Psoas muscle (tissue), 7 donors: ENCODE measurements at regions not wholly inside any gene's neighbourhood (a gene's known extent, or its start where the extent isn't known, plus 50 kb on each side); places are given as distances from the start of the nearest gene placed in this dataset.

Experiments used
- ATAC-seq, 4 donors: fragments of 200-7000 bp; cut with Tn5 transposase; one replicate each; pipeline ENCODE4 v1.9.1; 2020; ENCODE audit warnings: moderate library complexity in 3 of 4, mild to moderate bottlenecking in 2 of 4
- DNase-seq, 2 donors: peaks; one replicate each; pipeline ENCODE4 v3.0.0-alpha.2; 2020
- H3K27ac ChIP-seq: fragments of 200-600 bp; one replicate; pipeline ENCODE4 v1.8.0; 2022
- H3K27me3 ChIP-seq, 3 donors: fragments of 200-600 bp in 1 of 3; one replicate each; pipeline versions ENCODE4 v1.6.1 to v1.8.0; 2013 to 2022; ENCODE audit warnings: low read length in 2 of 3, mild to moderate bottlenecking in 2 of 3, moderate library complexity in 1 of 3; ENCODE audit not compliant: insufficient read depth in 3 of 3
- H3K36me3 ChIP-seq, 2 donors: fragments of 200-600 bp in 1 of 2; one replicate each; pipeline versions ENCODE4 v1.6.1 to v1.8.0; 2013 to 2022; ENCODE audit warnings: low read depth in 1 of 2, mild to moderate bottlenecking in 1 of 2, moderate library complexity in 1 of 2; ENCODE audit not compliant: insufficient read depth in 1 of 2
- H3K4me1 ChIP-seq: fragments of 200-600 bp; one replicate; pipeline ENCODE4 v1.8.0; 2022
- H3K4me3 ChIP-seq: fragments of 200-600 bp; one replicate; pipeline ENCODE4 v1.8.0; 2022; ENCODE audit warnings: mild to moderate bottlenecking
- H3K9me3 ChIP-seq: fragments of 200-600 bp; one replicate; pipeline ENCODE4 v1.8.0; 2022
- CTCF ChIP-seq: fragments of 200-600 bp; IDR thresholded peaks from one replicate; pipeline ENCODE4 v1.8.0; 2022; ENCODE audit warnings: antibody characterized with exemption
- WGBS, 3 donors: extraction: QIAGEN DNeasy Blood & Tissue Kit; methylation state at CpG; one replicate each; pipeline versions ENCODE4 v1.1.6 to v1.1.7; 2013; 5-methylcytosine and 5-hydroxymethylcytosine counted together
- intact Hi-C, 2 donors: fragments of 100-400 bp; cut with DNase I; formaldehyde crosslinking; loops; one replicate each; pipeline versions ENCODE4 v1.11.0 to v1.14.2; 2022
- donor health status: healthy with polysubstance abuse.
- donor health status: DM: no; HTN: no; CAD: no; lungs with moderate emphysema.
- donor health status: Bipolar disorder and iron deficiency.
- donor health status: healthy.
- donor health status: DM: yes; HTN: yes; CAD: no.
- donor health status: DM: no; HTN: no; CAD: no.
- donor health status: DM: yes; HTN: yes; CAD: no.

- 78 to 85% (median 79%) methylated on average over 11 of the region's 11 CpGs for WGBS, 3 donors
- no peaks in the 10 kb centered on the region for H3K4me1 ChIP-seq
- H3K27ac ChIP-seq = no peak overlapping the region
- ATAC-seq (no peak), DNase-seq (no peak)
- no peaks in the 10 kb centered on the region for H3K27me3 ChIP-seq
- intact Hi-C loops = no loop called here
- H3K9me3 ChIP-seq = no peaks in the 10 kb centered on the region
- no peaks in the 10 kb centered on the region for H3K36me3 ChIP-seq
- no peak for TF ChIP-seq CTCF
- no peak overlapping the region for H3K4me3 ChIP-seq
These were observed 231.6 kb upstream of the IRS2 start for GRCh38 chr13:110018009-110018408.

GRCh38 chr13:110017379-110017778 is 231.0 kb upstream of the IRS2 start:
- intact Hi-C loops = no loop called here
- ATAC-seq (no peak), DNase-seq (no peak)
- Histone ChIP-seq H3K9me3 (no peaks in the 10 kb centered on the region), H3K4me1 (no peaks in the 10 kb centered on the region), H3K4me3 (no peak overlapping the region), H3K27me3 (no peaks in the 10 kb centered on the region), H3K36me3 (no peaks in the 10 kb centered on the region), H3K27ac (no peak overlapping the region)
- WGBS, 3 donors = 47 to 53% (median 49%) methylated on average over 7 of the region's 7 CpGs
- TF ChIP-seq CTCF = no peak

GRCh38 chr13:110015253-110015652 is 228.9 kb upstream of the IRS2 start:
- Histone ChIP-seq H3K36me3 (no peaks in the 10 kb centered on the region), H3K4me3 (no peak overlapping the region), H3K4me1 (no peaks in the 10 kb centered on the region), H3K9me3 (no peaks in the 10 kb centered on the region), H3K27me3 (no peaks in the 10 kb centered on the region), H3K27ac (no peak overlapping the region)
- ATAC-seq (peak in 1 of 4 donors; percentile 60), DNase-seq (no peak)
- no peak for TF ChIP-seq CTCF
- intact Hi-C loops = no loop called here
- WGBS, 3 donors = 60 to 70% (median 65%) methylated on average over 6 of the region's 6 CpGs

- no peaks in the 10 kb centered on the region for H3K4me1 ChIP-seq
- DNase-seq (no peak), ATAC-seq (peak in 2 of 4 donors; percentile 84 to 87)
- intact Hi-C loops = no loop called here
- no peaks in the 10 kb centered on the region for H3K27me3 ChIP-seq
- H3K4me3 ChIP-seq = no peak overlapping the region
- H3K27ac ChIP-seq = no peak overlapping the region
- H3K9me3 ChIP-seq = no peaks in the 10 kb centered on the region
- 56 to 67% (median 59%) methylated on average over 4 of the region's 4 CpGs for WGBS, 3 donors
- no peaks in the 10 kb centered on the region for H3K36me3 ChIP-seq
- no peak for TF ChIP-seq CTCF
These were observed 228.3 kb upstream of the IRS2 start for GRCh38 chr13:110014719-110015118.

GRCh38 chr13:110012102-110012739 is 225.8 kb upstream of the IRS2 start:
- no peak overlapping the region for H3K27ac ChIP-seq
- 64 to 92% (median 87%) methylated on average over 2 of the region's 2 CpGs for WGBS, 3 donors
- TF ChIP-seq CTCF = no peak
- ATAC-seq (peak; percentile 34 to 88 (median 50)), DNase-seq (no peak)
- no peak overlapping the region for H3K4me3 ChIP-seq
- intact Hi-C loops = no loop called here
- no peaks in the 10 kb centered on the region for H3K4me1 ChIP-seq
- no peaks in the 10 kb centered on the region for H3K27me3 ChIP-seq
- no peaks in the 10 kb centered on the region for H3K36me3 ChIP-seq
- H3K9me3 ChIP-seq = no peaks in the 10 kb centered on the region
